ENCODE measurements at regions not wholly inside any gene's neighbourhood (a gene's known extent, or its start where the extent isn't known, plus 50 kb on each side); places are given as distances from the start of the nearest gene placed in this dataset.

- no peak overlapping the region for H3K4me3 ChIP-seq (ENCODE audit: control extremely low read depth in 1 of 5, extremely low read depth in 1 of 5, insufficient read depth in 1 of 5, low read depth in 2 of 5, low read length in 4 of 5)
- intact Hi-C loops (cut with micrococcal nuclease), result no loop called here
- H4K20me1 ChIP-seq (ENCODE audit: control insufficient read depth, insufficient read depth, low read length, poor library complexity, severe bottlenecking), result no peaks in the 10 kb centered on the region
- Mint-ChIP-seq H3K27ac (no peak overlapping the region), H3K27me3 (no peaks in the 10 kb centered on the region), H3K4me3 (no peak overlapping the region), H3K9me3 (ENCODE audit: insufficient read depth) (no peaks in the 10 kb centered on the region), H3K4me1 (no peaks in the 10 kb centered on the region)
- H3K27ac ChIP-seq (ENCODE audit: low read length in 2 of 2), result no peak overlapping the region
- WGBS (ENCODE audit: insufficient coverage), result 90% methylated on average over 2 of the region's 4 CpGs
- H3K9ac ChIP-seq (ENCODE audit: low read length), result no peak overlapping the region
- H2AFZ ChIP-seq (ENCODE audit: insufficient read depth, low read depth, low read length, poor library complexity, severe bottlenecking), result no peak overlapping the region
- ChIA-PET CTCF (no interaction called here), POLR2A (no interaction called here)
- no peak overlapping the region for H3K4me2 ChIP-seq (replicated peaks; ENCODE audit: low read depth, low read length, poor library complexity, severe bottlenecking)
- H3K9me3 ChIP-seq (ENCODE audit: control extremely low read depth in 1 of 3, control insufficient read depth in 2 of 3, insufficient read depth in 1 of 3, low read length in 2 of 3), result no peaks in the 10 kb centered on the region
- H3K79me2 ChIP-seq (ENCODE audit: control insufficient read depth, insufficient read depth, low read length), result no peaks in the 10 kb centered on the region
- H3K4me1 ChIP-seq (ENCODE audit: control insufficient read depth in 2 of 2, insufficient read depth in 2 of 2, low read length in 2 of 2), result no peaks in the 10 kb centered on the region
- no peaks in the 10 kb centered on the region for H3K27me3 ChIP-seq (replicated peaks in 1 of 4; ENCODE audit: control extremely low read depth in 1 of 4, control insufficient read depth in 3 of 4, insufficient read depth in 4 of 4, low read length in 3 of 4)
- TF ChIP-seq, protein P1, sequence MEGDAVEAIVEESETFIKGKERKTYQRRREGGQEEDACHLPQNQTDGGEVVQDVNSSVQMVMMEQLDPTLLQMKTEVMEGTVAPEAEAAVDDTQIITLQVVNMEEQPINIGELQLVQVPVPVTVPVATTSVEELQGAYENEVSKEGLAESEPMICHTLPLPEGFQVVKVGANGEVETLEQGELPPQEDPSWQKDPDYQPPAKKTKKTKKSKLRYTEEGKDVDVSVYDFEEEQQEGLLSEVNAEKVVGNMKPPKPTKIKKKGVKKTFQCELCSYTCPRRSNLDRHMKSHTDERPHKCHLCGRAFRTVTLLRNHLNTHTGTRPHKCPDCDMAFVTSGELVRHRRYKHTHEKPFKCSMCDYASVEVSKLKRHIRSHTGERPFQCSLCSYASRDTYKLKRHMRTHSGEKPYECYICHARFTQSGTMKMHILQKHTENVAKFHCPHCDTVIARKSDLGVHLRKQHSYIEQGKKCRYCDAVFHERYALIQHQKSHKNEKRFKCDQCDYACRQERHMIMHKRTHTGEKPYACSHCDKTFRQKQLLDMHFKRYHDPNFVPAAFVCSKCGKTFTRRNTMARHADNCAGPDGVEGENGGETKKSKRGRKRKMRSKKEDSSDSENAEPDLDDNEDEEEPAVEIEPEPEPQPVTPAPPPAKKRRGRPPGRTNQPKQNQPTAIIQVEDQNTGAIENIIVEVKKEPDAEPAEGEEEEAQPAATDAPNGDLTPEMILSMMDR (IDR thresholded peaks at IDR 0.05), result no peak
- TF ChIP-seq EZH2 (IDR thresholded peaks at IDR 0.05; ENCODE audit: borderline replicate concordance, insufficient read depth, low read depth, low read length, poor library complexity, severe bottlenecking), result no peak
- H3K36me3 ChIP-seq (replicated peaks in 1 of 2; ENCODE audit: control extremely low read depth in 1 of 2, control insufficient read depth in 1 of 2, extremely low read depth in 1 of 2, insufficient read depth in 2 of 2, low read length in 1 of 2), result no peaks in the 10 kb centered on the region
- DNase-seq, result no peak
- ATAC-seq (ENCODE audit: low read depth), result no peak
Measured at GRCh38 chr1:78829644-78830043, 176.9 kb downstream of the ADGRL4 start.

DNA sequence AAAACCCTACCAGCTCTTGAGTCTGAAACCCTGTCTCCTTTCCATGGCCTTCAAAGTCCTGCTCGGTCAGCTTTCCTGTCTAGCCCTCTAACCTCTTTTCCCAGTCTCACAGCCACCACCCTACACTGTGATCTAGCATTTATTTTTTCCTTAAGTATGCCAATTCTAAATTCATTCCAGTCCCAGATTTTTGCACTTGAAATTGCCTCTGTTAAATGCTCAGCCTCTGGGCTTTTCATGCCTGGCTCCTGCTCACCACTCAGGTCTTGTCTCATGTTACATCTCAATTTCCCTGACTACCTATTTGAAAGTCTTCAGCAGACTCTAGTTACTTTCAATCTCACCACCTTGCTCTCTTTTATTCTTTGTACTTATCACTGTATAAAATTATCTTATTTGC lies 176.2 kb downstream of the ADGRL4 start:
- 83% methylated on average over 1 of the region's 1 CpG for WGBS (ENCODE audit: insufficient coverage)
- no peaks in the 10 kb centered on the region for H3K27me3 ChIP-seq (replicated peaks in 1 of 4; ENCODE audit: control extremely low read depth in 1 of 4, control insufficient read depth in 3 of 4, insufficient read depth in 4 of 4, low read length in 3 of 4)
- TF ChIP-seq, protein P1 (IDR thresholded peaks at IDR 0.05), result no peak
- TF ChIP-seq EZH2 (IDR thresholded peaks at IDR 0.05; ENCODE audit: borderline replicate concordance, insufficient read depth, low read depth, low read length, poor library complexity, severe bottlenecking), result no peak
- POLR2A ChIA-PET, result no interaction called here
- DNase-seq (no peak), ATAC-seq (ENCODE audit: low read depth) (no peak)
- CTCF ChIA-PET, result no interaction called here
- no peak overlapping the region for H3K27ac Mint-ChIP-seq
- intact Hi-C loops (cut with micrococcal nuclease), result no loop called here
- H2AFZ ChIP-seq (ENCODE audit: insufficient read depth, low read depth, low read length, poor library complexity, severe bottlenecking), result no peak overlapping the region
- H3K27ac ChIP-seq (ENCODE audit: low read length in 2 of 2), result no peak overlapping the region
- H3K9me3 ChIP-seq (ENCODE audit: control extremely low read depth in 1 of 3, control insufficient read depth in 2 of 3, insufficient read depth in 1 of 3, low read length in 2 of 3), result no peaks in the 10 kb centered on the region
- H3K79me2 ChIP-seq (ENCODE audit: control insufficient read depth, insufficient read depth, low read length), result no peaks in the 10 kb centered on the region
- H4K20me1 ChIP-seq (ENCODE audit: control insufficient read depth, insufficient read depth, low read length, poor library complexity, severe bottlenecking), result no peaks in the 10 kb centered on the region
- H3K9ac ChIP-seq (ENCODE audit: low read length), result no peak overlapping the region
- H3K4me3 Mint-ChIP-seq, result no peak overlapping the region
- no peak overlapping the region for H3K4me2 ChIP-seq (replicated peaks; ENCODE audit: low read depth, low read length, poor library complexity, severe bottlenecking)
- no peaks in the 10 kb centered on the region for H3K4me1 ChIP-seq (ENCODE audit: control insufficient read depth in 2 of 2, insufficient read depth in 2 of 2, low read length in 2 of 2)
- H3K4me3 ChIP-seq (ENCODE audit: control extremely low read depth in 1 of 5, extremely low read depth in 1 of 5, insufficient read depth in 1 of 5, low read depth in 2 of 5, low read length in 4 of 5), result no peak overlapping the region
- H3K36me3 ChIP-seq (replicated peaks in 1 of 2; ENCODE audit: control extremely low read depth in 1 of 2, control insufficient read depth in 1 of 2, extremely low read depth in 1 of 2, insufficient read depth in 2 of 2, low read length in 1 of 2), result no peaks in the 10 kb centered on the region
- H3K27me3 Mint-ChIP-seq, result no peaks in the 10 kb centered on the region
- no peaks in the 10 kb centered on the region for H3K4me1 Mint-ChIP-seq
- no peaks in the 10 kb centered on the region for H3K9me3 Mint-ChIP-seq (ENCODE audit: insufficient read depth)

Data from B cell (primary cell).